GM10266 (cell line): ENCODE measurements at regions not wholly inside any gene's neighbourhood (a gene's known extent, or its start where the extent isn't known, plus 50 kb on each side); places are given as distances from the start of the nearest gene placed in this dataset.

Experiments
- DNase-seq: peaks from one replicate; pipeline ENCODE4 v3.0.0; 2012; ENCODE audit errors: extremely low spot score
- TF ChIP-seq, protein P1 (sequence below): IDR thresholded peaks from 2 replicates; pipeline ENCODE4 v1.5.1; 2012; ENCODE audit warnings: mild to moderate bottlenecking, low read depth; ENCODE audit not compliant: control insufficient read depth, insufficient read depth; ENCODE audit errors: missing control alignments

- DNase-seq: no peak
- TF ChIP-seq, protein P1, sequence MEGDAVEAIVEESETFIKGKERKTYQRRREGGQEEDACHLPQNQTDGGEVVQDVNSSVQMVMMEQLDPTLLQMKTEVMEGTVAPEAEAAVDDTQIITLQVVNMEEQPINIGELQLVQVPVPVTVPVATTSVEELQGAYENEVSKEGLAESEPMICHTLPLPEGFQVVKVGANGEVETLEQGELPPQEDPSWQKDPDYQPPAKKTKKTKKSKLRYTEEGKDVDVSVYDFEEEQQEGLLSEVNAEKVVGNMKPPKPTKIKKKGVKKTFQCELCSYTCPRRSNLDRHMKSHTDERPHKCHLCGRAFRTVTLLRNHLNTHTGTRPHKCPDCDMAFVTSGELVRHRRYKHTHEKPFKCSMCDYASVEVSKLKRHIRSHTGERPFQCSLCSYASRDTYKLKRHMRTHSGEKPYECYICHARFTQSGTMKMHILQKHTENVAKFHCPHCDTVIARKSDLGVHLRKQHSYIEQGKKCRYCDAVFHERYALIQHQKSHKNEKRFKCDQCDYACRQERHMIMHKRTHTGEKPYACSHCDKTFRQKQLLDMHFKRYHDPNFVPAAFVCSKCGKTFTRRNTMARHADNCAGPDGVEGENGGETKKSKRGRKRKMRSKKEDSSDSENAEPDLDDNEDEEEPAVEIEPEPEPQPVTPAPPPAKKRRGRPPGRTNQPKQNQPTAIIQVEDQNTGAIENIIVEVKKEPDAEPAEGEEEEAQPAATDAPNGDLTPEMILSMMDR: no peak
Observed at GRCh38 chr4:89364541-89364940, 56.9 kb upstream of the GPRIN3 start.

GRCh38 chr4:89363786-89364185 is 56.2 kb upstream of the GPRIN3 start:
- TF ChIP-seq, protein P1: no peak
- DNase-seq: no peak

DNA sequence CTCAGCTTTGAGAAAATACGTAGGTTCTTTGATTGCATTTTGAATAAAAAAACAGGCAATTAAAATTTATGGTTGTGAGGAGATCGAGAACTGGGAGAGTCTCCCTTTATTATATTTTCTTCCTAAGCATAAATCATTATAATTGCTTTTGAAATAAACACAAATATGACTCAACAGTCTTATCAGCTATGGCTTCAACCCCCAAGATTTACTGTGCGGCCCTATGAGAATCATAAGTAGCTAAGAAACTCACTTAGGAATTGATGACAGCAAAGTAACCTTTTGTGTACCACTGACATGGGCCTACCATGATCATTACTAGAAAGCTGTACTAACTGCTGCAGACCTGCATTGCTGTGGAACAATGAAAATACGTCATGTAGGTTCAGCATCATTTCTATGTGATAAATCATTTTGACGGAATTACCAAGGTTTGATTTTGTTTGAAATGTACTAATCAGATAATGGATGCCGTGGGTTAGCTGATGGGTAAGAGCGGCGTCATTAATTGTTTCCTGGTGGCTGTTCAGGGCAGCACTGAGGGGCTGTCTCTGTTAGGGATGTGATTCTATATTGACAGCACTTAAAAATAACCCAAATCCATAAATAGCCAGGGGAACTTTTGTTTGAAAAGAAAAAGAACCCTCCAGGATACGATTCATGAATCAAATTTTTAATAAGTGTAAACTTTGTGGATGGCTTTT is 51.5 kb upstream of the GPRIN3 start:
- no peak for DNase-seq
- TF ChIP-seq, protein P1: no peak

DNA sequence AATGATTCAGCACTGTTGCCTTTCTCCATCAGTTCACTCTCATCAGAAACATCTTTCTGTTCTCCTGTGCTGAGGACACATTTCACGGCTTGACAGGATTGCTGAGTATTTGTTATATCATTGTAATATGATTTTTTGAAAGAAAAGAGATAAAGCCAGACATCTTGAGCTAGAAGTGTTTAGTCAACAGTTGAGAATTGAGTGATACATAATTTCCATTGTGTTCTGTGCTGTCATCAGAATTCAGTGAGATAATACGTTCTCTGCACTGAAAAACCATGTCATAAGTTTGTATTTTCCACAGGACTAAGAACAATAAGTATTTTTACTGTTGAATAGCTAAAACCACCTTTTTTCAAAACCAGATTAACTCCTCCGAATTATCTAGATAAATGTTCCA is 50.2 kb upstream of the GPRIN3 start:
- no peak for DNase-seq
- TF ChIP-seq, protein P1: no peak
